ENCODE measurements at regions not wholly inside any gene's neighbourhood (a gene's known extent, or its start where the extent isn't known, plus 50 kb on each side); places are given as distances from the start of the nearest gene placed in this dataset.
"Not testable (repeated sequence)": the region's sequence is repeated elsewhere in the genome, so short reads cannot be mapped to it uniquely, and the experiment has no call there.

DNA sequence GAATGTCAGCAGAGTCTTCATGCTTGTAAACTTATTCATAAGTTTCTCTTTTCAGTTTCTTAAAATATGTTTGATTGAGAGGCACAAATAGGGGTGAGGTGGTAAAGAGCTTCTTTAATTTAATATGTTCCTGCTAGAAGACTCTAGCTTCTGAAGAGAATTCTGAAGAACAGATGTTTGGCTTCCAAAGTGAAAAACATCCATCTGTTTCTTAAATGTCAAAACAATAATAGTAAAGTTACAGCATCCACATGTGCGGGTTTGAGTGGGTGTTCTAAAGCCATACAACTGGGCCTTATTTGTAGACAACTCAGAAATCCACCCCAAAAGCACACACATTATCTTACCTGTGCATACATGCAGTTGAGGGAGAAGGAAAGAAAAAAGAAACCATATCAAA is 144.0 kb upstream of the ADGRL4 start:
- Histone ChIP-seq H3K9me2 (replicated peaks; ENCODE audit: insufficient read depth, low read length) (no peaks in the 10 kb centered on the region), H3K9ac (ENCODE audit: low read length) (no peak overlapping the region), H3K36me3 (ENCODE audit: low read length) (no peaks in the 10 kb centered on the region), H3K27ac (ENCODE audit: low read depth, low read length) (no peak overlapping the region), H3K4me3 (ENCODE audit: insufficient read depth, low read length, poor library complexity, severe bottlenecking) (no peak overlapping the region), H2AFZ (ENCODE audit: low read depth, low read length, severe bottlenecking) (no peak overlapping the region), H4K20me1 (ENCODE audit: low read depth, low read length) (no peaks in the 10 kb centered on the region), H3F3A (ENCODE audit: insufficient read depth) (no peaks in the 10 kb centered on the region), H3K27me3 (ENCODE audit: low read length) (no peaks in the 10 kb centered on the region), H3K9me3 (ENCODE audit: insufficient read depth, low read length) (no peaks in the 10 kb centered on the region), H3K4me2 (ENCODE audit: low read depth, low read length, poor library complexity, severe bottlenecking) (no peak overlapping the region), H3K79me2 (ENCODE audit: insufficient read depth, low read length) (no peaks in the 10 kb centered on the region)
- TF ChIP-seq, protein P1, sequence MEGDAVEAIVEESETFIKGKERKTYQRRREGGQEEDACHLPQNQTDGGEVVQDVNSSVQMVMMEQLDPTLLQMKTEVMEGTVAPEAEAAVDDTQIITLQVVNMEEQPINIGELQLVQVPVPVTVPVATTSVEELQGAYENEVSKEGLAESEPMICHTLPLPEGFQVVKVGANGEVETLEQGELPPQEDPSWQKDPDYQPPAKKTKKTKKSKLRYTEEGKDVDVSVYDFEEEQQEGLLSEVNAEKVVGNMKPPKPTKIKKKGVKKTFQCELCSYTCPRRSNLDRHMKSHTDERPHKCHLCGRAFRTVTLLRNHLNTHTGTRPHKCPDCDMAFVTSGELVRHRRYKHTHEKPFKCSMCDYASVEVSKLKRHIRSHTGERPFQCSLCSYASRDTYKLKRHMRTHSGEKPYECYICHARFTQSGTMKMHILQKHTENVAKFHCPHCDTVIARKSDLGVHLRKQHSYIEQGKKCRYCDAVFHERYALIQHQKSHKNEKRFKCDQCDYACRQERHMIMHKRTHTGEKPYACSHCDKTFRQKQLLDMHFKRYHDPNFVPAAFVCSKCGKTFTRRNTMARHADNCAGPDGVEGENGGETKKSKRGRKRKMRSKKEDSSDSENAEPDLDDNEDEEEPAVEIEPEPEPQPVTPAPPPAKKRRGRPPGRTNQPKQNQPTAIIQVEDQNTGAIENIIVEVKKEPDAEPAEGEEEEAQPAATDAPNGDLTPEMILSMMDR (IDR thresholded peaks at IDR 0.05; ENCODE audit: insufficient read depth, low read length, poor library complexity, severe bottlenecking) = no peak
- no peak for TF ChIP-seq EZH2phosphoT487 (conservative IDR thresholded peaks at IDR 0.05; ENCODE audit: low read length)

DNA sequence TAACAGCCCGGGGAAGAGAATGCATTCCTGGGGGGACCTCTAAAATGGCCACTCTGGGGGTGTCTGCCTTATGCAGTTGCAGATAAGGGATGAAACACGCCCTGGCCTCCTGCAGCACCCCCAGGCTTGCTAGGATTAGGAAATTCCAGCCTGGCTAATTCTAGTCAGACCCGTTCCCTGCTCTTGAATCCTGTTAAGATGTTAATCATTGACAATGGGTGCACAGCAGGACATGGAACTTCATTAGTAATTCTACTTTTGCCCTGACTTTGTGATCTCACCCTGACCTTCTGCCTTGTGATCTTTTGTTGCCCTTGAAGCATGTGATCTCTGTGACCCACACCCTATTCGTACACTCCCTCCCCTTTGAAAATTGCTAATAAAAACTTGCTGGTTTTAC is 131.7 kb upstream of the ADGRL4 start:
- H3K27me3 ChIP-seq (ENCODE audit: low read length); H3K36me3 ChIP-seq (ENCODE audit: low read length); H3K4me3 ChIP-seq (ENCODE audit: insufficient read depth, low read length, poor library complexity, severe bottlenecking); H3F3A ChIP-seq (ENCODE audit: insufficient read depth); H4K20me1 ChIP-seq (ENCODE audit: low read depth, low read length); H3K27ac ChIP-seq (ENCODE audit: low read depth, low read length); H3K4me2 ChIP-seq (ENCODE audit: low read depth, low read length, poor library complexity, severe bottlenecking); H3K9ac ChIP-seq (ENCODE audit: low read length); H3K79me2 ChIP-seq (ENCODE audit: insufficient read depth, low read length); H2AFZ ChIP-seq (ENCODE audit: low read depth, low read length, severe bottlenecking); H3K9me3 ChIP-seq (ENCODE audit: insufficient read depth, low read length); H3K9me2 ChIP-seq (replicated peaks; ENCODE audit: insufficient read depth, low read length): not testable (repeated sequence)

DNA sequence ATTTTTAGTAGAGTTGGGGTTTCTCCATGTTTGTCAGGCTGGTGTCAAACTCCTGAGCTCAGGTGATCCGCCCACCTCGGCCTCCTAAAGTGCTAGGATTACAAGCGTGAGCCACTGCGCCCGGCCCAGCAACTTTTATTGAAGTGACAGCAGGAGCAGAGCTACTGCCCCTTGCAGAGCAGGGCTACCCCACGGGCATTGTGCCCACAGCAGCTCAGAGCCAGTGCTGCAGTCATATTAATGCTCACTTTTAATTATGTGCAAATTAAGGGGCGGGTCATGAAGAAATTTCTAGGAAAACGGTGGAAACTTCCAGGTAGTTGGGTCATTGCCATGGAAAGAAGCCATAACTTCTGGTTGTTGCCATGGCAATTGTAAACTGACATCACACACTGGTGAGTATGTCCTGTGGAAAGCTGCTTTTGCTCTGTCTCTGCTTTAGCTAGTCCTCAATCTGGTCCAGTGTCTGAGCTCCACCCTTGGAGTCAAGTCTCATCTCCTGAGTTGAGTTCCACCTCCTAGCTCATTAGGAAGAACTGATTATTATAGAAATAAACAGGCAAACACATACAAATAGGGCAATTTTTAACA is 127.3 kb upstream of the ADGRL4 start:
- Histone ChIP-seq H4K20me1 (ENCODE audit: low read depth, low read length) (no peaks in the 10 kb centered on the region), H3K27me3 (ENCODE audit: low read length) (no peaks in the 10 kb centered on the region; the same call in 1 of the 2 replicates), H3F3A (ENCODE audit: insufficient read depth) (no peaks in the 10 kb centered on the region), H3K36me3 (ENCODE audit: low read length) (no peaks in the 10 kb centered on the region), H3K79me2 (ENCODE audit: insufficient read depth, low read length) (no peaks in the 10 kb centered on the region), H3K4me3 (ENCODE audit: insufficient read depth, low read length, poor library complexity, severe bottlenecking) (no peak overlapping the region), H3K27ac (ENCODE audit: low read depth, low read length) (no peak overlapping the region), H3K9me3 (ENCODE audit: insufficient read depth, low read length) (no peaks in the 10 kb centered on the region), H3K4me2 (ENCODE audit: low read depth, low read length, poor library complexity, severe bottlenecking) (no peak overlapping the region), H3K9me2 (replicated peaks; ENCODE audit: insufficient read depth, low read length) (no peaks in the 10 kb centered on the region), H2AFZ (ENCODE audit: low read depth, low read length, severe bottlenecking) (no peak overlapping the region), H3K9ac (ENCODE audit: low read length) (no peak overlapping the region)
- TF ChIP-seq EZH2phosphoT487 (conservative IDR thresholded peaks at IDR 0.05; ENCODE audit: low read length) = no peak
- TF ChIP-seq, protein P1 (IDR thresholded peaks at IDR 0.05; ENCODE audit: insufficient read depth, low read length, poor library complexity, severe bottlenecking) = no peak

DNA sequence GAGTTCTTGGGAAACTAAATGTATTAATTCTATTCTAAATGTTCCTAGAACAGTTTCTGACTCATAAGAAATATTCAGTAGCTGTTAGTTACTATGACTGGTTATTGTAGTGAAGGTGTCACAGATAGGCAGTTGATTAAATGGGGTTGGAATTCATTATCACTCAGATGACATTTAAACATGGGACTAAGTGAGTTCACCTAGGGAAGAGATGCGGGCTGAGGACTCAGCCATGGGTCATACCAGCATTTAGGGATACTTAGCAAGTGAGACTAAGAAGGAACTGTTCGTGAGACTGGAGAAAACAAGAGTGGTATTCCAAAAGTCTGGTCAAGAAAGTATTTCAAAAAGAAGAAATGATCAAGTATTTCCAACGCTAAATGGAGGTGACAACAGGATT is 125.1 kb upstream of the ADGRL4 start:
- no peak overlapping the region for H3K4me2 ChIP-seq (ENCODE audit: low read depth, low read length, poor library complexity, severe bottlenecking)
- H2AFZ ChIP-seq (ENCODE audit: low read depth, low read length, severe bottlenecking) = no peak overlapping the region
- H3K36me3 ChIP-seq (ENCODE audit: low read length) = no peaks in the 10 kb centered on the region
- no peak overlapping the region for H3K4me3 ChIP-seq (ENCODE audit: insufficient read depth, low read length, poor library complexity, severe bottlenecking)
- H3F3A ChIP-seq (ENCODE audit: insufficient read depth) = no peaks in the 10 kb centered on the region
- TF ChIP-seq EZH2phosphoT487 (conservative IDR thresholded peaks at IDR 0.05; ENCODE audit: low read length) = no peak
- TF ChIP-seq, protein P1 (IDR thresholded peaks at IDR 0.05; ENCODE audit: insufficient read depth, low read length, poor library complexity, severe bottlenecking) = no peak
- no peak overlapping the region for H3K27ac ChIP-seq (ENCODE audit: low read depth, low read length)
- no peaks in the 10 kb centered on the region for H3K9me2 ChIP-seq (replicated peaks; ENCODE audit: insufficient read depth, low read length)
- no peaks in the 10 kb centered on the region for H3K79me2 ChIP-seq (ENCODE audit: insufficient read depth, low read length)
- no peak overlapping the region for H3K9ac ChIP-seq (ENCODE audit: low read length)
- H3K9me3 ChIP-seq (ENCODE audit: insufficient read depth, low read length) = no peaks in the 10 kb centered on the region
- no peaks in the 10 kb centered on the region for H4K20me1 ChIP-seq (ENCODE audit: low read depth, low read length)
- H3K27me3 ChIP-seq (ENCODE audit: low read length) = no peaks in the 10 kb centered on the region

Data from SU-DHL-6 (cell line).